GM18873 (cell line): ENCODE measurements at regions not wholly inside any gene's neighbourhood (a gene's known extent, or its start where the extent isn't known, plus 50 kb on each side); places are given as distances from the start of the nearest gene placed in this dataset.

ENCODE experiments used
- ATAC-seq: cut with Tn5 transposase; IDR thresholded peaks from one replicate; pipeline ENCODE4 v1.9.1; 2021; ENCODE audit warnings: mild to moderate bottlenecking, moderate library complexity, moderate number of reproducible peaks; ENCODE audit not compliant: unreplicated experiment, low FRiP score

DNA sequence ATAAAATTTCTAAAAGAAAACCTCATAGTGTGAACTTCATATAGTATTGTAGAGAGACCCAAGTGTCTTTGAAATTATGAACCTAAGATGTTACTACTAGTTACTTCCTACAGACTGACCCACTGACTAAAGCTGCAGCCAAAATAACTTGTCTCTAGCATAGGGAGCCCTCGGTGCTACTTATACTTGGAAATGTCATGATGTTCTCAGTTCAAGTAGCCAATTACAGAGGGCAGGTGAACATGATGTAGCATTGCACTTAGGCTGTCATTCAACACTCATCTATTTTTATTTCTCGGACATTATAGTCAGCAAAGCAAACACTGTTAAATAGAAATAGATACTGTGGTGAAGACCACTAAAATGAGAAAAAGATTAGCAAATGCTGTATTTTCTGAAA lies 165.6 kb downstream of the AREG start:
- ATAC-seq, result no peak

DNA sequence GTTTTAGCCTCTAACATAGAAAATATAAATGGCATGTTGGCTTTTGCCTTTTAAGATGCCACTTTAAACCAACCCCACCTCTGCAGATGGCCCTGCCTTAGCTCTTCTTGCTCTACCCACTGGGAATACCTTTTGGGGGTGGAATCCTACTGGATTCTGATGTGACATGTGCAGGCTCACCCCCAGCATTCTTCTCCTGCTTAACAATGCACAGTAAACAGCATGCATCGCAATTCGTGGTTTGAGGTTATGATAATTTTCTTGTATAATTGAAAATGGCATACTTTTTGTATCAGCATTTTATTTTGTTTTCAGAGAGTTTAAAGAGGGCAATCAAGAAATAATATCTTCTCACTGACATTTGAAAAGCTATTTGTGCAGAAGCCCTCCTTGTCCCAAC lies 167.9 kb downstream of the AREG start:
- no peak for ATAC-seq

DNA sequence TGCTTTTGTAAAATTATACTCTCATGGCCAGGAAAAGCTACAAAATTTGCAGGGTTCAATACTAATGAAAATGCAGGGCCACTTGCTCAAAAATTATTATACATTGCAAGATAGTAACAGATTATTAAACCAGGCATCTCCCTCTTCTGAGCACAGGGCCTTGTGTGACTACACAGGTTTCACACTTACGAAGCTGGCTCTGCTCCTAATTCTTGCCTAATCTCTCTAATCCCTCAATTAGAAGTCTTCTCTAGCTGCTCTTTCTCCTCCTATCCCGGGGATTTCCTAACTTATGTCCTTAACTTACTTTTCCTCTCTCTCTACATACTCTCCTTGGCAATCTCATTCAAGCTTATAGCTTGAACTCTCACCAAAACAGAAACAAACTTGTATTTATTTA lies 168.3 kb downstream of the AREG start:
- no peak for ATAC-seq

DNA sequence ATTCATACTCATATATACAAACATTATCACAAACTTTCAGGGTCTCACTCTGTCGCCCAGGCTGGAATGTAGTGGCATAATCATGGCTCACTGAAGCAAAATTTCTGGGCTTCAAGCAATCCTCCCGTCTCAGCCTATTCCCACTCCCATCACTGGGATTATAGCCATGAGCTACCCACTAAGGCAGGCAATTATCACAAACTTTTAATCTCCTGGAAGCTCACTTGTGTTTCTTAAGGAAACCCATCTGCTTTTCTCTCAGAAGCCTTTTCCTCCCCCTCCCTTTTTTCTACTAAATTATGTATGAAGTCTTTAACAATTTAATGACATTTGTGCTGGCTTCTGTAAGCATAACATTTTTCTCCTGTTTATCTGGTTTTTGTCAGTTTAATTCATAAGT lies 170.5 kb downstream of the AREG start:
- no peak for ATAC-seq

DNA sequence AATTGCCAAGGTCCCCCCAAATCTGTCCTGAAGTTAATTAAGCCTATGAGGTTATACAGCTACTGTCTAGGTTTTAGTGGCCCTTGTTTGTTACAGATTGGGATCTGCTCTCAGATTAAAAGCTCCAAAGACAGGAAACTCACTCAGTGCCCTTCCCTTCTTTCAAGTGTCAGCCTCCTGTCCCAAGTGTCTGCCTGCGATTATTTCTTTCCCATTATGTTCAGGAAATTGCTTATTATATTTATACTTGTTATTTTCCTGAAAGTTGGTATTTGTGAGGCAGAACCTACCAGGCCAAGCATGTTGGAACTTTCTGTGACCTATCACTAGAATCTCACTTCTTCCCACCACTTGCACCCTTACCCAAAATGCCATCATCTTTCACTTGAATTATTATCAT lies 173.2 kb downstream of the AREG start:
- ATAC-seq, result no peak

DNA sequence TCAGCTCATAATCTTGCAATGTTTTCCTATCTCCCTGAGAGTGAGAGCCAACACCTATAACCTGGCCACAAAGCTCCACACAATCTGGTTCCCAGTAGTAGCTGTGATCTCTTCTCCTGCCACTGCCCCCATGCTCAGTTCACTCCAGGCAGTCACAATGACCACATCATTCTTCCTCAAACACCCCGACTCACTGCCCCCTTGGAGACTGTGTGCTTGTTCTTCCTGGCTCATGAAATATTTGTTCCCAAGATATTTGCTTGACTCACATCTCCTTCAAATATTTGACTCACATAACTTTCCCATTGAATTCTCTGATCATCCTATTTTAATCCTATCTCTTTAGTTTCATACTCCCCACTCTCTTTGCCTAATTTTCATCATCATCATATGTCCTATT lies 173.7 kb downstream of the AREG start:
- no peak for ATAC-seq

DNA sequence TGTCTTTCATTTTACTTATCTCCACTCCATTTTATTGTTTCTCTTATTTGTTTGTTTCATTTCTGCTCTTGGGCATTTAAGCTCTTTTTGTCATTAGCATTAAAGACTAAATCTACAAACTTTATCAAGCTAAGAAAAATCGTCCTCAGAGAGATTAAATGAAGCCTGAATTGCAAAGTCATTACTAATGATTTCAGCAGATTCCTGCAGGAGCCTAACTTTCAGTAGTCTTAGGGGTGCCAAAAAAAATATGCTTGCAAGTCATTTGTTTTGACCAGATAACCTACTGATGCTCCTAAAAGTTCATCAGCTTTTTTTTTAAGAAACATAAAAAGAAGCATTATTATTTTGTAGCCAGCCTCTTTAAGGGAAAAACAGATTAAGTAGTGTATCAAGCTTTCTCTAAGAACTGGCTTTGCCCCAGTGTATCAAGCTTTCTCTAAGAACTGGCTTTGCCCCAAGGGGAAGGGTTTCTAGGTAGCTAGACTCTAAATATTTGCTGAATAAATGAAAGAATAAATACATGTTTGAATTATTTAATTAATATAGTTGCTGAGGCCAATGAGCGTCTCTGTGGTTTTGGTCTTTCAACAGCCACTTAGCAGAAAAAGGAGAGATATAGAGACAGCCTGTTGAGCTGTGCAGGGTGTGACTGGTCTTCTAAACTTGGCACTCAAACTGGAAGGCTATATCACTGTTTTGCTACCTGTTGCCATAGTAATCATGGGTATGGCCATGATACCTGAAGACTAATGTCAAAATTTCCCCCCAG lies 174.2 kb downstream of the BTC start:
- ATAC-seq, result no peak

DNA sequence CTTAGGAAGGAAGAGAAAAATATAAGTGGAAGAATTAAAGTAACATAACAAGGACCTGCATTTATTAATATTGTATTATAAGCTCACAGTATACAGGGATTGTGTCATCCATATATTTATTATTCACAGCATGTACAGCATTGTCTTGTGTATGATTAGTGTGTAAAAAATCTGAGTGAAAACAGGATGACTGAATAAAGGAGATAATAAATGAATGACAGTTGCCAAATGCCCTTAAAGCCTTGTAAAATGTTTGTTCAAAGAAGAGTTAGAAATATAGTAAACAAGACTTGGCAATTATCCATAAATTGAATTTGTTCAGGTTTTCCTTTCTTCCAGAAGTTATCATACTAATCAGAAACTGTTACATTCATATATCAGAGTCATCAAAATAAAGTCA lies 172.7 kb downstream of the BTC start:
- no peak for ATAC-seq

DNA sequence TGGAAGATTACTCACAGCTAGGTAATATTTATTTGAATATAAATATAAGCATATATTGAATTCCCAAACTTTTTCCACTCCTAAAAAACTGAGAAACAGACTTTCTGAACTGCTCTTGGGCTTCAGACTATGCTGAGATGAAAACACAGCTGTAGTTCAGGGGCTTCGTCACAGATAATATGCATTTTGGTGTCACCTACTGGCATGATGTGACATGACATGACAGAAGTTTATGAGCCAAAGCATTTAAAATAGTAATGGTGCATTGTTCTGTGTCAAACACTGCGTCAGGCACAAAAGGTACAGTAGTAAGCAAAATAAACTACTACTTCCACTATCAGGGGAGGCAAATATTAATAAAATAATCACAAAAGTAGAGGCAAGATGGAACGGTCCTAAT lies 171.3 kb downstream of the BTC start:
- ATAC-seq, result peak; percentile 55

DNA sequence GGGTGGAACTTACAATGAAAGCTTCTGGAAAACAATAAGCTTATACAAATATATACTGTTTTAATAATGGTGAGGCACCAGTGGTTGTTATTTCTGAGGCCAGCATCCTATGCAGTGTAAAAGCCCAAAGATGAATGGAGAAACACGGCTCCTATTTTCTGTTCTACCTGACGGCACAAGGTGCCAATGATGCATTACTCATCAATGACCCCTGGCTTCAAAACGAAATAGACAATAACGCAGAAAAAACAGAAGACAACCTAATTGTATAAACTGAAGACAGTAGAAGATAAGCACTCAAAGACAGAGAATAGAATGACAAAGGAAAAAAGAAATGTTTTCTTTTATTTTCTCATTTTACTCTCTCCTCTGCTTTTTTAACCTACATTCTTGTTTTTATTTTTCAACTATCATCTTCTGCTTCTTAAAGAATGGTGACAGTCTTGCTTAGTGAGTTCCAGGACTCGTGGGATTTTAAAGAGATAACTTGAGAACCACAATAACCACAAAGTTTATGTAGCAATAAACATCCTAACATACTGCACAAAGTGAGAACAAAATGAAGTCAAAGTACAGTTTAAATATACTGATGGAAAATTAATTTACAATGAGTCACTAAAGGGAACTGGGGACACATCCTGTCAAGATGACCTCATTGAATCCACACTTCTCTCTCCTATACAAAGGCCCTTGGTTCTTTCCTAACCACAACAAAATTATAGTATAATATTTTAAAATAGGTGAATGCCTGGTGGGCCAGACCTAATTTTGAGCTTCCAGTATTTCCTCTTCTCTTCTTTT lies 169.8 kb downstream of the BTC start:
- no peak for ATAC-seq

DNA sequence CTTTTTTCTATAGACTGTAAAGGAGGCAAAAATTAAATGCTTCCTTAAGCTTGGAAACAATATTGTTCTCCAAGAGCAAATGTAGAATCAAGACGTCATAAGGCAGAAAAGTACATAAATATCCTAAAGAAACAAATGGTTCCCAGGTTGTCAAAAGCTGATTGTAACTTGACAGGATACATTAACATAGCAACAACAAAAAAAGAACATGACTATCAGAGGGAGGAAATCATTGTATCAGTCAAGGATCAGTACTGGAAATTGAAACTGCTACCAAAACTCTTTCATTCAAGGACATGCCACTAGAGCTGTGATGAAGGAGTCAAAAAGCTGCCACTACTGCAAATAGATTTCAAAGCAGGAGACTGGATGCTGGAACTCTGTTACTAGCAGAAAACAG lies 168.3 kb downstream of the BTC start:
- ATAC-seq, result no peak

DNA sequence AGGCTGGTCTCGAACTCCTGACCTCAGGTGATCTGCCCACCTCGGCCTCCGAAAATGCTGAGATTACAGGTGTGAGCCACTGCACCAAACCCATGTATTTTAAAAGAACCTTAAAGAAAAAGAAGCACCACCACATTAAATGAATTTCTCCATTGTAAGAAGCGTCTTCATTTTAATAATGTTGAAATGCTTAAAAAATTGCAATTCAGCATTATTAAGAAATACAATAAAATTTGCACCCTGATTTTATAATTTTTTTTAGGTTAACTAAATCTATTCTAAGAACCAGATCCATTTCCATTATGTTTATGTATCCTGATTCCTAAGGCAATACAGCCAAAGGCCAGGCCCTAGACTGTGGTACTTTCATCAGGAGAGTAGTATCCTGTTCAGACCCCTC lies 167.2 kb downstream of the BTC start:
- ATAC-seq, result no peak

DNA sequence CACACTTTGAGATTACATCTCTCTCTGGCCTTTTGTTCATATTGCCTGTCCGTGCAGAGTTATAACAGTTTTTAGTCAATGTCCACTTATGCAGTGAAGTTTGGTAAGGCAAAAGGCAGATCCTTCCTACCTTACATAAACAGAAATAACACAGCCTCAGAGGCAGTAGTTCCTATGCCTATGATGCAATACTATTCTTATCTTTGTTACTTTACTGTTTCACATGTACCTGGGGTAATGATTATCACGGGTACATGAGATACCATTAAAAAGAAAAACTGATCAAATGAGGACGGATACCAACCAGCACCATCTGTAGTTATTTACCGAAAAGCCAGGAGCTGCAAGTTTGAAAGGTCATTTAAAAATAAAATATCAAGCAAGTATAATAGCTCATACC lies 166.8 kb downstream of the BTC start:
- ATAC-seq, result no peak

DNA sequence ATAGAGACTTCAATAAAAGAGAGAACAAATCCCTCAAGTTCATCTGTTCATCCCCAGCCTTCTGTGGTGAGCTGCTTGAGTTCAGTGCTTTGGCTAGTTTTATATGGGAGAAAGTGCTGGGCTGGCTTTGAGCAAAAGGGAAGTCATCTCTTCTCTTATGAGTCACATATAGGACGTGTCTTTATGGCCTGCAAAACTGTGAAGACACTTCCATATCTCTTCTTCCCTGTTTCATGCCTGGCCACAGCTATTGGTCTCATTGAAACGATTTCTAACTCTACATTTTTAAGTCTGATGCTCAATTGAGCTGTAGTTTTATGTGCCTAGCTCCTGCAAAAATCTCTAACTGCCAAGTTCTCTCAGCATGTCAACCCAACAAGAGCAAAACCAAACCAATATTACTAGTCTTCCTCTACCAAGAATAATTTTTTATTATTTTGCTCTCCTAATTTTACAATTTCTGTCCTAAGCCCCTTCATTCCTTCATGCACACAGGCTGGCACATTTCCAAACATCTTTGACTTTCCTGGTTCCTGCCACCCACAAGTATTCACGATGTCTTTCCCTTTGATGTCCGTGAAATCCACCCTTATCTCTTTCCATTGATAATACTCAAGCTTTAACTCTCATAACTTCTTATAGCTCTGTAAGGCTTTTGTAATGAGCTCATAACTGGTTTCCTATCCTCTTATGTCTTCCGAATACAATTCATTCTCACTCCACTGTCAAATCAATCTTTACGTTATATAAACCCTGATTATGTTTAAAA lies 165.3 kb downstream of the BTC start:
- no peak for ATAC-seq

DNA sequence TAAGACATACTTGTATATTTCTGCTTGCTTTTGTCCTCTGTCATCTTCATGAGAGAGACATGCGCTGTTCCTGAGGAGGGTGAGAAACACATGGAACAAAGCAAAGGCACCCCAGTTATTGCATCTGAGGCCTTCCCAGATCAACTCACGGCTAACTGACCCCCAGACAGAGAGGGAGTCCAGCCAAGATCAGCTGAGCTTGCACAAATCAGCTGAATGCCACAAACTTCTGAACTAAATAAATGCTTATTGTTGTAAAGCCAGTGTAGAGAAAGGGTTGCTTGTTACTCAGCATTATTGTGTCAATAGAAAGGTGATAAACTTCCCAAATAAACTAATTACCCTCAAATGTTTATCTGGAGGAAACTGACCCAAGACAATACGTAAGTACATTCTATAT lies 163.8 kb downstream of the BTC start:
- no peak for ATAC-seq

DNA sequence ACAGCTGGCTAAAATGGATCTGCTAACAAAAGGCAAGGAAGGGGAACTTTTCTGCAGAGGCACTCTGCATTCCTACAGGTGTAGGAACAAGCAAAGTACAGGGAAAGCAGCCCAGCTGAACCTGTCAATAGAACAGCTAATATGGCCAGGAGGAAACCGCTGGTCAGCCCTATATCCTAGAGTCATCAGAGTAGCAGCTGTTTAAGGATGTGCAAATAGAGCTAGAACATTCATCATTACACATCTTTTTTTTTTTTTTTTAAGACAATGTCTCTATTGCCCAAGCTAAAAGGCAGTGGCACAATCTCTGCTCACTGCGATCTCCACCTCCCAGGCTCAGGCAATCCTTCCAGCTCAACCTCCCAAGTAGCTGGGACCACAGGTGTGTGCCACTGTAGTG lies 163.0 kb downstream of the BTC start:
- ATAC-seq, result no peak

DNA sequence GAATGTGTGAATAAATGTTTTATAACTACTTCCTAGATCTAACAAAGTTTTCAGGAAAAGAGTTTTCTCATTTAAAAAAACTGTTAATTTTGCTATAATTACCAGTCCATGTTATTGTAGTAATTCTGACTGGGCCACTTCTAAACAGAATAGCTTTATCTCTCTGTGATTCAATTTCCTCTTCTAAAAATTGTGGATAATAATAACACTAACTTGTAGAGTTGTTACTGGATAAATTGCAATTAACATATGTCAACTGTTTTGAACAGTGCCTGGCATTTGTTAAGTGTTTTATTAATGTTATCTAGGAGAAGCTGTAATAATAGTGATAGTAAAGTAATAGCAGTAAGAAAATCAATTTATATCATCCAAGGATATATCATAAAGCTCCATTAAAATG lies 162.3 kb downstream of the BTC start:
- ATAC-seq, result no peak

DNA sequence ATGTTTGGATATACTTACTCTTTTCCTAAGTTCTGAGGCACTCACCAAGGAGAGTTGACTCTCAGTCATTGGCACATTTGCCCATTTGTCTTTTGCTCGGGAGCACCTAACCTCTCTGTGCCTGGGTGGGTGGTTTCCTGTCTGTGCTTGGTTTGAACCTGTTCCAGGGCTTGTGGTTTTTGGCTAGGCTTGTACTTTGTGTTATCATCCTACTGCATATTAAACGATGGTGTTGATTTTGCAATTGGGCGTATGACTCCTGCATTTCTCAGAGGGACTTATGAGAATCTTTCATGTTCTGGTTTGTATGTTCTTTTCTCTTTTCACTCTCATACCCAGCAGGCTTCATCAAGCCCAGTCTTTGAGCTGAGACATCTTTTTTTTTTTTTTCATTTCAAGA lies 161.7 kb downstream of the BTC start:
- ATAC-seq, result no peak

DNA sequence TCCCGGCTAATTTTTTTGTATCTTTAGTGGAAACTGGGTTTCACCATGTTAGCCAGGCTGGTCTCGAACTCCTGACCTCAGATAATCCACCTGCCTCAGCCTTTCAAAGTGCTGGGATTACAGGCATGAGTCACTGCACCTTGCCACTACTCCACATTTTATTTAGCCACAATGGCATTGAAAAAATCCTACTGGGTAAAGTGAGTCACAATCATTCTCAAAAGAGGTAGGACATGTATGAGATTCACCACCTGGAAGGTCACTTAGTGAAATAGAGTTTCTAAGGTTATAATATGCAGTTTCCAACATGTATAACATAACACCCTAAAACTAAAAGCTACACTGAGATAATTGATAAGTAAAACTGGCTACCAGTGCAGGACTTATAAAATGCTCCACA lies 159.2 kb downstream of the BTC start:
- ATAC-seq, result no peak

DNA sequence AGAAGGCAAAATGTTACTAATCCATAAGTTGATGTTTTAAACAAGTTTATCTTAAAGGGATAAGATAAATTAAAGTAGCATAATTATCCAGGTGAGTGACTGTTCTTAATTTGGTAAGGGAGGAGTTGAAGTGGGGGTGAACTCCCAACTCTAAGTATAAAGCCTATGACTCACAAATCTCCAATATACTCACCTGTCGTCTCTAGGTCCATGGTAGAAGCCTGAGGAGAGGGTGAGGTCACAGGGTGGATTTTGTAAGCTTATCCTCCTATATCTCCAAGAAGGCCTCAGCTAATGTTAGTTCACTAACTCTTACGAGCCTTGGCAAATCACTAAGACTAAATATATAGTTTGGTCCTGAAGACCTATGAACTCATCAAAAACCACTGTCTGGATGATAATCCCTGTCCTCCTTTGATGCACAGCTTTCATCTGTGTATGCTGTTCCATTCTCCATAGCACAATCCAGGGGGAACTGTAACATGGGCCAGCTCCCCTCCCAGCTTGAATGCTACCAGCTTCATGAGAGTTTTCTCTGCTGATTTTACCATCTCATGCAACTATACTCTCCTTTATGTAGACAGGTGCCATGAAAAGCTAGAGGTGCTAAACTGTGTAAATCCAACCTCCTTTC lies 158.7 kb downstream of the BTC start:
- ATAC-seq, result no peak

DNA sequence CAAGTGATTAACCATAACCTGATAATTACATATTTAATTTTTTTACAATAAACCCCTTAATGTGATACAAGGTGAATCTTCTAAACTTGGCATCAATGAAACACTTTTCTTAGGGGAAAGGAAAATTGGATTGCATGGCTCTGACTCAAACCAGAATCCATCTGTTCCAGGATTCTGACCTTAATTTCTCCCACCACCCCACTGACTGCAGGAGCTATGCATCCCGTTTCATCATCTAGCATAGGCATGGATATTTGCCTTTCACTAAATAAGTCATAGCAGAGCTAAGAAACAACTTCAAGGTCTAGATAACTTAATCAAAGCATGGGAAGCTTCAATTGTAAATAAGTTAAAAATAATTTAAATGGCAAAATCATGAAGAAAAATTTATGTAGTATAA lies 156.3 kb downstream of the BTC start:
- no peak for ATAC-seq
